Thymus (tissue), 11 donors: ENCODE measurements at regions not wholly inside any gene's neighbourhood (a gene's known extent, or its start where the extent isn't known, plus 50 kb on each side); places are given as distances from the start of the nearest gene placed in this dataset.

Experiments used
- DNase-seq, 9 donors: peaks; one replicate each; pipeline ENCODE4 v3.0.0-alpha.2; 2013; ENCODE audit warnings: low spot score in 9 of 9, low read depth in 6 of 9, missing footprints in 1 of 9
- H3K27ac ChIP-seq, 2 donors: one replicate each; pipeline ENCODE4 v1.5.1; 2013; ENCODE audit warnings: control low read depth in 1 of 2, low read depth in 1 of 2, low read length in 1 of 2, mild to moderate bottlenecking in 1 of 2, moderate library complexity in 1 of 2
- H3K27me3 ChIP-seq, 2 donors: one replicate each; pipeline ENCODE4 v1.5.1; 2013; ENCODE audit warnings: low read length in 1 of 2; ENCODE audit not compliant: control insufficient read depth in 2 of 2, insufficient read depth in 1 of 2
- H3K36me3 ChIP-seq, 2 donors: one replicate each; pipeline ENCODE4 v1.5.1; 2013; ENCODE audit warnings: low read length in 1 of 2, mild to moderate bottlenecking in 1 of 2, moderate library complexity in 1 of 2; ENCODE audit not compliant: control insufficient read depth in 2 of 2, insufficient read depth in 2 of 2
- H3K4me1 ChIP-seq, 2 donors: one replicate each; pipeline ENCODE4 v1.5.1; 2013; ENCODE audit warnings: low read length in 2 of 2; ENCODE audit not compliant: control insufficient read depth in 2 of 2, insufficient read depth in 2 of 2
- H3K4me3 ChIP-seq, 2 donors: one replicate each; pipeline ENCODE4 v1.5.1; 2013; ENCODE audit warnings: low read length in 2 of 2, control low read depth in 1 of 2, mild to moderate bottlenecking in 1 of 2
- H3K9me3 ChIP-seq, 2 donors: one replicate each; pipeline ENCODE4 v1.5.1; 2013; ENCODE audit warnings: low read length in 1 of 2, mild to moderate bottlenecking in 1 of 2; ENCODE audit not compliant: control insufficient read depth in 2 of 2, insufficient read depth in 1 of 2
- WGBS: extraction: QIAGEN DNeasy Blood & Tissue Kit; methylation state at CpG from one replicate; pipeline ENCODE4 v1.1.7; 2013; 5-methylcytosine and 5-hydroxymethylcytosine counted together
- donor health status: healthy.

- H3K9me3 ChIP-seq = no peaks in the 10 kb centered on the region
- H3K4me3 ChIP-seq = no peak overlapping the region
- H3K27ac ChIP-seq = no peak overlapping the region
- no peak for DNase-seq
- H3K36me3 ChIP-seq = no peaks in the 10 kb centered on the region
- no peaks in the 10 kb centered on the region for H3K4me1 ChIP-seq
- 95% methylated on average over 2 of the region's 2 CpGs for WGBS
- H3K27me3 ChIP-seq = no peaks in the 10 kb centered on the region
Observed at GRCh38 chr2:81545626-81546025, 1241.1 kb upstream of the LRRTM1 start.

- Histone ChIP-seq H3K27me3 (no peaks in the 10 kb centered on the region), H3K36me3 (no peaks in the 10 kb centered on the region), H3K4me1 (no peaks in the 10 kb centered on the region), H3K4me3 (no peak overlapping the region), H3K27ac (no peak overlapping the region), H3K9me3 (peaks cover 0 to 4% of the 10 kb centered on the region in 2 donors)
- DNase-seq = no peak
- 44% methylated on average over 1 of the region's 1 CpG for WGBS
Observed at GRCh38 chr2:81542119-81542518, 1237.6 kb upstream of the LRRTM1 start.

GRCh38 chr2:81529944-81530343, 1225.4 kb upstream of the LRRTM1 start:
- no peak overlapping the region for H3K27ac ChIP-seq
- no peaks in the 10 kb centered on the region for H3K9me3 ChIP-seq
- H3K4me3 ChIP-seq = no peak overlapping the region
- 89% methylated on average over 6 of the region's 6 CpGs for WGBS
- H3K36me3 ChIP-seq = no peaks in the 10 kb centered on the region
- H3K4me1 ChIP-seq = no peaks in the 10 kb centered on the region
- DNase-seq = no peak
- no peaks in the 10 kb centered on the region for H3K27me3 ChIP-seq

GRCh38 chr2:81528852-81529480, 1224.4 kb upstream of the LRRTM1 start:
- H3K9me3 ChIP-seq = no peaks in the 10 kb centered on the region
- WGBS = 91% methylated on average over 3 of the region's 3 CpGs
- no peaks in the 10 kb centered on the region for H3K27me3 ChIP-seq
- no peak for DNase-seq
- no peak overlapping the region for H3K4me3 ChIP-seq
- no peaks in the 10 kb centered on the region for H3K4me1 ChIP-seq
- H3K27ac ChIP-seq = no peak overlapping the region
- H3K36me3 ChIP-seq = no peaks in the 10 kb centered on the region

GRCh38 chr2:81523344-81523743, 1218.8 kb upstream of the LRRTM1 start:
- no peak for DNase-seq
- Histone ChIP-seq H3K36me3 (no peaks in the 10 kb centered on the region), H3K27ac (no peak overlapping the region), H3K4me3 (no peak overlapping the region), H3K9me3 (no peaks in the 10 kb centered on the region), H3K27me3 (no peaks in the 10 kb centered on the region), H3K4me1 (no peaks in the 10 kb centered on the region)
- WGBS = 93% methylated on average over 2 of the region's 2 CpGs

GRCh38 chr2:81513328-81513727, 1208.8 kb upstream of the LRRTM1 start:
- Histone ChIP-seq H3K4me1 (no peaks in the 10 kb centered on the region), H3K36me3 (no peaks in the 10 kb centered on the region), H3K9me3 (no peaks in the 10 kb centered on the region), H3K4me3 (no peak overlapping the region), H3K27ac (no peak overlapping the region), H3K27me3 (no peaks in the 10 kb centered on the region)
- no peak for DNase-seq
- WGBS = 91% methylated on average over 2 of the region's 2 CpGs

GRCh38 chr2:81505586-81505985, 1201.0 kb upstream of the LRRTM1 start:
- H3K4me3 ChIP-seq = no peak overlapping the region
- H3K9me3 ChIP-seq = no peaks in the 10 kb centered on the region
- H3K27me3 ChIP-seq = no peaks in the 10 kb centered on the region
- 93% methylated on average over 2 of the region's 2 CpGs for WGBS
- no peak for DNase-seq
- H3K36me3 ChIP-seq = no peaks in the 10 kb centered on the region
- H3K4me1 ChIP-seq = no peaks in the 10 kb centered on the region
- no peak overlapping the region for H3K27ac ChIP-seq

- no peak for DNase-seq
- H3K9me3 ChIP-seq = no peaks in the 10 kb centered on the region
- WGBS = 88% methylated on average over 2 of the region's 2 CpGs
- no peak overlapping the region for H3K27ac ChIP-seq
- H3K27me3 ChIP-seq = no peaks in the 10 kb centered on the region
- H3K36me3 ChIP-seq = no peaks in the 10 kb centered on the region
- no peak overlapping the region for H3K4me3 ChIP-seq
- H3K4me1 ChIP-seq = no peaks in the 10 kb centered on the region
Observed at GRCh38 chr2:81495556-81495955, 1191.0 kb upstream of the LRRTM1 start.

- H3K36me3 ChIP-seq = no peaks in the 10 kb centered on the region
- no peak for DNase-seq
Observed at GRCh38 chr2:81483254-81483653, 1178.7 kb upstream of the LRRTM1 start.

GRCh38 chr2:81481994-81482368, 1177.4 kb upstream of the LRRTM1 start:
- no peak overlapping the region for H3K27ac ChIP-seq
- no peaks in the 10 kb centered on the region for H3K27me3 ChIP-seq
- H3K4me1 ChIP-seq = no peaks in the 10 kb centered on the region
- no peak for DNase-seq
- peaks cover 0 to 19% of the 10 kb centered on the region in 2 donors for H3K9me3 ChIP-seq
- no peak overlapping the region for H3K4me3 ChIP-seq
- H3K36me3 ChIP-seq = no peaks in the 10 kb centered on the region
- 92% methylated on average over 5 of the region's 5 CpGs for WGBS

More at GRCh38 chr2:81483254-81483653, 1178.7 kb upstream of the LRRTM1 start:
- no peaks in the 10 kb centered on the region for H3K27me3 ChIP-seq
- H3K4me3 ChIP-seq = no peak overlapping the region
- peaks cover 0 to 16% of the 10 kb centered on the region in 2 donors for H3K9me3 ChIP-seq
- H3K4me1 ChIP-seq = no peaks in the 10 kb centered on the region
- H3K27ac ChIP-seq = no peak overlapping the region
- 90% methylated on average over 4 of the region's 4 CpGs for WGBS
